ENCODE measurements at regions not wholly inside any gene's neighbourhood (a gene's known extent, or its start where the extent isn't known, plus 50 kb on each side); places are given as distances from the start of the nearest gene placed in this dataset.

DNA sequence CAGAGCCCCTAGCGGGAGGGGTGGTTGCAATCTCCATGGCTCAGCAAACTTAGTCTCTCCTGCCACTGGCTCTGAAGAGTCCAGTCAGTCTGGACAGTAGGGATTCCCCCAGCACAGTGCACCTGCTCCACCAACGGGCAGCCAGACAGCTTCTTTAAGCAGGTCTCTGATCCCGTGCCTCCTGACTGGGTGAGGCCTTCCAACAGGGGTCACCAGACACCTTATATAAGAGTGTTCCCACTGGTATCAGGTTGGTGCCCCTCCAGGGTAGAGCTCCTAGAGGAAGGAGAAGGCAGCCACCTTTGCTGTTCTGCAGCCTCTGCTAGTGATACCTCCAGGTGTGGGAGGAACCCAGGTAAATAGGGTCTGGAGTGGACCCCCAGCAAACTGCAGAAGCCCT is 1393.4 kb downstream of the STIM2 start:
- H3K4me1 ChIP-seq, result no peaks in the 10 kb centered on the region
- WGBS, 2 donors, result 57 to 74% methylated on average over 3 of the region's 3 CpGs
- H3K27me3 ChIP-seq, result no peaks in the 10 kb centered on the region
- no peak overlapping the region for H3K27ac ChIP-seq
- no peak for FAIRE-seq
- no peaks in the 10 kb centered on the region for H3K9me3 ChIP-seq
- H3K36me3 ChIP-seq, result no peaks in the 10 kb centered on the region
- no peak for ATAC-seq
- TF ChIP-seq, protein P1, sequence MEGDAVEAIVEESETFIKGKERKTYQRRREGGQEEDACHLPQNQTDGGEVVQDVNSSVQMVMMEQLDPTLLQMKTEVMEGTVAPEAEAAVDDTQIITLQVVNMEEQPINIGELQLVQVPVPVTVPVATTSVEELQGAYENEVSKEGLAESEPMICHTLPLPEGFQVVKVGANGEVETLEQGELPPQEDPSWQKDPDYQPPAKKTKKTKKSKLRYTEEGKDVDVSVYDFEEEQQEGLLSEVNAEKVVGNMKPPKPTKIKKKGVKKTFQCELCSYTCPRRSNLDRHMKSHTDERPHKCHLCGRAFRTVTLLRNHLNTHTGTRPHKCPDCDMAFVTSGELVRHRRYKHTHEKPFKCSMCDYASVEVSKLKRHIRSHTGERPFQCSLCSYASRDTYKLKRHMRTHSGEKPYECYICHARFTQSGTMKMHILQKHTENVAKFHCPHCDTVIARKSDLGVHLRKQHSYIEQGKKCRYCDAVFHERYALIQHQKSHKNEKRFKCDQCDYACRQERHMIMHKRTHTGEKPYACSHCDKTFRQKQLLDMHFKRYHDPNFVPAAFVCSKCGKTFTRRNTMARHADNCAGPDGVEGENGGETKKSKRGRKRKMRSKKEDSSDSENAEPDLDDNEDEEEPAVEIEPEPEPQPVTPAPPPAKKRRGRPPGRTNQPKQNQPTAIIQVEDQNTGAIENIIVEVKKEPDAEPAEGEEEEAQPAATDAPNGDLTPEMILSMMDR (IDR thresholded peaks at IDR 0.05), result no peak
- no peak for DNase-seq
- H3K4me3 ChIP-seq, result no peak overlapping the region
- intact Hi-C loops (cut with DNase I), result no loop called here

DNA sequence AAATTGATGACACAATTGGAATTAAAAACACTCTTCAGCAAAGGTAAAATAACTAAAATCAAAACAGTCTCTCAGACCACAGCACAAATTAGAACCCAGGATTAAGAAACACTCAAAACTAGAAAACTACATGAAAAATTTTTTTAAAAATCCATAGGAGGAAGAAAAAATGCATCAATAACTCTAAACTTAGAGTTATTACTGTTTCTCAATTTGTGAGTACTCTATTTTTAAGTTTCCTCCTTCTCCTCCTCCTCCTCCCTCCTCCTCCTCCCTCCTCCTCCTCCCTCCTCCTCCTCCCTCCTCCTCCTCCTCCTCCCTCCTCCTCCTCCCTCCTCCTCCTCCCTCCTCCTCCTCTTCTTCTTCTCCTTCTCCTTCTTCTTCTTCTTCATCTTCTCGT is 1395.7 kb downstream of the STIM2 start:
- DNase-seq, result no peak
- Histone ChIP-seq H3K4me3 (no peak overlapping the region), H3K27ac (no peak overlapping the region), H3K36me3 (no peaks in the 10 kb centered on the region), H3K4me1 (no peaks in the 10 kb centered on the region), H3K27me3 (no peaks in the 10 kb centered on the region), H3K9me3 (no peaks in the 10 kb centered on the region)
- TF ChIP-seq, protein P1 (IDR thresholded peaks at IDR 0.05), result no peak
- WGBS, 2 donors, result 44 to 100% methylated on average over 1 of the region's 1 CpG
- FAIRE-seq, result no peak
- ATAC-seq, result no peak
- intact Hi-C loops (cut with DNase I), result no loop called here

DNA sequence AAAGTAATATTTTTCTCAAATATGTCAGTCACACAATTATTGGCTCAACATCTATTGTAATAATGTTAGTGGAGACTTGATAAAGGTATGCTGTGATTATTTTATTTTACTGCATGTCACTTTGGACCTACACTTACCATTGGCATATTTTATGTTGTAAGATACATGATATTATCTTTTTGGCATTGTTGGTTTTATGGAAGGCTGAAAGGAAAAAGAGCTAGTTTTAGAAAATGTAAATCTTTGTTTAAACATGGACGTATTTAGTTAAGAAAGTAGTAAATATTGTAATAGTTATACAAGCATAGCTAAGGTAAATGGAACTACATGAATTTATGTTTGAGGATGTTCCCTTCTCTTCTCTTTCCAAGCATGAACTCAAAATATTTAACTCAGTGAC is 1399.3 kb downstream of the STIM2 start:
- ATAC-seq, result no peak
- TF ChIP-seq, protein P1 (IDR thresholded peaks at IDR 0.05), result no peak
- H3K4me3 ChIP-seq, result no peak overlapping the region
- FAIRE-seq, result no peak
- H3K4me1 ChIP-seq, result no peaks in the 10 kb centered on the region
- DNase-seq, result no peak
- no peaks in the 10 kb centered on the region for H3K9me3 ChIP-seq
- no peak overlapping the region for H3K27ac ChIP-seq
- intact Hi-C loops (cut with DNase I), result no loop called here
- no peaks in the 10 kb centered on the region for H3K27me3 ChIP-seq
- no peaks in the 10 kb centered on the region for H3K36me3 ChIP-seq
- WGBS, 2 donors, result 34% methylated on average over 1 of the region's 1 CpG

DNA sequence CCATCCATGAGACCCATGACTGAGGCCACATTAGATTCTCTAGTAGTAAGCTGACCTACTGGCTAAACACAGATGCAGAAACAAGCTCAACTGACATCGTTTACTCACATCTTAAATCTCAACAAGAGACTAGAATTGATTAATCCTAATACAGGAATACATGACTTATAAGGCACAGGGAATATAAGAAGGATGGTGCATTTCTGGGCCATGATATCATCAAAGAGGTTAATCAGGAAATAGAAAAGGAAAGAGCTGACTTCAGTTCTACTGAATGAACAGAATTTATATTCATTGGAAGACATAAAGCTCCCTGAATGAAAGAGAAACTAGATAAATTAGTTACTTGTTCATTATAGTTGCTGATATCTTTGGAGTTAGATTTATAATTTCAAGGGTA is 1406.5 kb downstream of the STIM2 start:
- 40 to 43% methylated on average over 1 of the region's 1 CpG for WGBS, 2 donors
- DNase-seq, result no peak
- H3K4me1 ChIP-seq, result no peaks in the 10 kb centered on the region
- intact Hi-C loops (cut with DNase I), result no loop called here
- TF ChIP-seq, protein P1 (IDR thresholded peaks at IDR 0.05), result no peak
- H3K4me3 ChIP-seq, result no peak overlapping the region
- no peaks in the 10 kb centered on the region for H3K27me3 ChIP-seq
- FAIRE-seq, result no peak
- ATAC-seq, result no peak
- H3K27ac ChIP-seq, result no peak overlapping the region
- H3K36me3 ChIP-seq, result no peaks in the 10 kb centered on the region
- no peaks in the 10 kb centered on the region for H3K9me3 ChIP-seq

DNA sequence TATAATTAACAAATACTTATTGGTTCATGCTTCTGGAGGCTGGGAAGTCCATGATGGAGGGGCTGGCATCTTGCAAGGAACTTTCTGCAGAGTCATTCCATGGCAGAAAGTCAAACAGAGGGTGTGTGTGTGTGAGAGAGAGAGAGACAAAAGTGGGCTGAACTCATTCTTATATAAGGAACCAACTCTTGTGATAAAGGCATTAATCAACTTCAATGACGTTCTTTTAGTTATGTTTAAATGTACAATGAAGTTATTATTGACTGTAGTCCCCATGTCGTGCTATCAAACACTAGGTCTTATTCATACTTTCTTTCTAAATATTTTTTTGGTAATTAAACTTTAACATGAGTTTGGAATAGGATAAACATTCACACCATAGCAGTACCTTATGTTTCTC is 1408.8 kb downstream of the STIM2 start:
- intact Hi-C loops (cut with DNase I), result no loop called here
- Histone ChIP-seq H3K4me1 (no peaks in the 10 kb centered on the region), H3K4me3 (no peak overlapping the region), H3K27me3 (no peaks in the 10 kb centered on the region), H3K36me3 (no peaks in the 10 kb centered on the region), H3K9me3 (no peaks in the 10 kb centered on the region), H3K27ac (no peak overlapping the region)
- 15 to 17% methylated on average over 2 of the region's 2 CpGs for WGBS, 2 donors
- DNase-seq, result no peak
- no peak for FAIRE-seq
- TF ChIP-seq, protein P1 (IDR thresholded peaks at IDR 0.05), result no peak
- ATAC-seq, result no peak
